Right lobe of liver (tissue), 6 donors: ENCODE measurements at regions not wholly inside any gene's neighbourhood (a gene's known extent, or its start where the extent isn't known, plus 50 kb on each side); places are given as distances from the start of the nearest gene placed in this dataset.
A peak's percentile ranks its signal among the peaks of the same experiment; 100 is the strongest.

ENCODE experiments used
- ATAC-seq, 4 donors: fragments of 200-7000 bp; cut with Tn5 transposase; one replicate each; pipeline ENCODE4 v1.9.1; 2020; ENCODE audit warnings: mild to moderate bottlenecking in 4 of 4, moderate library complexity in 4 of 4
- DNase-seq, 3 donors: peaks; one replicate each; pipeline ENCODE4 v3.0.0-alpha.2; 2020
- H3K27ac ChIP-seq, 3 donors: fragments of 200-600 bp; one replicate each; pipeline ENCODE4 v1.8.0; 2022
- H3K27me3 ChIP-seq, 2 donors: fragments of 200-600 bp; one replicate each; pipeline ENCODE4 v1.8.0; 2022
- H3K36me3 ChIP-seq, 4 donors: fragments of 200-600 bp; sonication (generic) in 1 of 4; one replicate each; pipeline versions ENCODE4 v1.5.1 to v1.8.0; 2017 to 2022; ENCODE audit warnings: control low read depth in 1 of 4
- H3K4me1 ChIP-seq, 4 donors: fragments of 200-600 bp; sonication (generic) in 1 of 4; one replicate each; pipeline versions ENCODE4 v1.5.1 to v1.8.0; 2017 to 2022; ENCODE audit warnings: control low read depth in 1 of 4
- H3K4me3 ChIP-seq, 3 donors: fragments of 200-600 bp; one replicate each; pipeline ENCODE4 v1.8.0; 2022
- H3K9me3 ChIP-seq, 4 donors: fragments of 200-600 bp; sonication (generic) in 1 of 4; one replicate each; pipeline versions ENCODE4 v1.5.1 to v1.8.0; 2017 to 2022; ENCODE audit warnings: control low read depth in 1 of 4
- CTCF ChIP-seq, 4 donors: fragments of 200-600 bp in 3 of 4; fragments of 450-650 bp in 1 of 4; IDR thresholded peaks; one replicate each; pipeline versions ENCODE4 v1.5.1 to v1.8.0; 2016 to 2022; ENCODE audit warnings: antibody characterized with exemption in 4 of 4, mild to moderate bottlenecking in 2 of 4
- POLR2A ChIP-seq: fragments of 450-650 bp; IDR thresholded peaks from one replicate; pipeline ENCODE4 v1.6.1; 2017; ENCODE audit warnings: antibody characterized with exemption, mild to moderate bottlenecking
- WGBS: methylation state at CpG from one replicate; pipeline ENCODE4 v1.1.6; 2018; ENCODE audit warnings: low coverage, low lambda C conversion rate; ENCODE audit not compliant: insufficient coverage; ENCODE audit errors: missing lambda C conversion rate; 5-methylcytosine and 5-hydroxymethylcytosine counted together
- intact Hi-C, 2 donors: fragments of 100-400 bp; cut with DNase I; formaldehyde crosslinking; loops; one replicate each; pipeline versions ENCODE4 v1.11.2 to v1.14.1; 2022
- donor health status: DM: no; HTN: yes; CAD: no.
- donor health status: DM: no; HTN: no; CAD: no.
- donor health status: DM: no; HTN: no; CAD: no.
- donor health status: DM: no; HTN: yes; CAD: no.
- donor health status: DM: no; HTN: yes; CAD: no.

GRCh38 chr6:170160628-170161611 lies 130.0 kb downstream of the DLL1 start:
- WGBS: 79% methylated on average over 7 of the region's 27 CpGs
- intact Hi-C loops: no loop called here
- H3K4me1 ChIP-seq: no peaks in the 10 kb centered on the region
- no peak for TF ChIP-seq CTCF (IDR thresholded peaks at IDR 0.05)
- TF ChIP-seq POLR2A: no peak
- DNase-seq (peak in 1 of 3 donors; percentile 35), ATAC-seq (no peak)
- no peak overlapping the region for H3K4me3 ChIP-seq
- H3K27me3 ChIP-seq: no peaks in the 10 kb centered on the region
- no peaks in the 10 kb centered on the region for H3K36me3 ChIP-seq
- no peaks in the 10 kb centered on the region for H3K9me3 ChIP-seq
- no peak overlapping the region for H3K27ac ChIP-seq

- Histone ChIP-seq H3K27ac (no peak overlapping the region), H3K36me3 (no peaks in the 10 kb centered on the region), H3K9me3 (no peaks in the 10 kb centered on the region), H3K4me1 (no peaks in the 10 kb centered on the region), H3K27me3 (no peaks in the 10 kb centered on the region), H3K4me3 (no peak overlapping the region)
- intact Hi-C loops: no loop called here
- peak in 1 of 3 donors; percentile 36 for DNase-seq
- no CpG with 5 or more reads among the region's 40 CpGs for WGBS
- TF ChIP-seq POLR2A (no peak), CTCF (IDR thresholded peaks at IDR 0.05) (no peak)
- no peak for ATAC-seq
Measured at GRCh38 chr6:170160031-170160627, 130.7 kb downstream of the DLL1 start.

GRCh38 chr6:170159022-170159965 lies 131.6 kb downstream of the DLL1 start:
- Histone ChIP-seq H3K27me3 (no peaks in the 10 kb centered on the region), H3K27ac (no peak overlapping the region), H3K4me1 (no peaks in the 10 kb centered on the region), H3K36me3 (no peaks in the 10 kb centered on the region), H3K9me3 (no peaks in the 10 kb centered on the region), H3K4me3 (no peak overlapping the region)
- ATAC-seq (no peak), DNase-seq (peak in 1 of 3 donors; percentile 40)
- TF ChIP-seq CTCF (IDR thresholded peaks at IDR 0.05): no peak
- 89% methylated on average over 11 of the region's 53 CpGs for WGBS
- intact Hi-C loops: no loop called here

- Histone ChIP-seq H3K4me3 (no peak overlapping the region), H3K9me3 (no peaks in the 10 kb centered on the region), H3K27ac (no peak overlapping the region), H3K27me3 (no peaks in the 10 kb centered on the region), H3K4me1 (no peaks in the 10 kb centered on the region), H3K36me3 (no peaks in the 10 kb centered on the region)
- DNase-seq (peak in 2 of 3 donors; percentile 24 to 40), ATAC-seq (no peak)
- intact Hi-C loops: no loop called here
- 87% methylated on average over 12 of the region's 29 CpGs for WGBS
- no peak for TF ChIP-seq CTCF (IDR thresholded peaks at IDR 0.05)
- TF ChIP-seq POLR2A: no peak
Measured at GRCh38 chr6:170158296-170159021, 132.4 kb downstream of the DLL1 start.
